Stimulated activated CD8-positive, alpha-beta memory T cell treated with anti-CD3 and anti-CD28 coated beads, Interleukin-12 subunit alpha, Interleukin-12 subunit beta, amount 100 ng/mL, for 1 hour (primary cell): ENCODE measurements at regions not wholly inside any gene's neighbourhood (a gene's known extent, or its start where the extent isn't known, plus 50 kb on each side); places are given as distances from the start of the nearest gene placed in this dataset.
A peak's percentile ranks its signal among the peaks of the same experiment; 100 is the strongest.
"Not testable (repeated sequence)": the region's sequence is repeated elsewhere in the genome, so short reads cannot be mapped to it uniquely, and the experiment has no call there.

ENCODE experiments used
- DNase-seq: peaks from one replicate; pipeline ENCODE4 v3.0.0-alpha.2; 2020; ENCODE audit warnings: low read depth

DNA sequence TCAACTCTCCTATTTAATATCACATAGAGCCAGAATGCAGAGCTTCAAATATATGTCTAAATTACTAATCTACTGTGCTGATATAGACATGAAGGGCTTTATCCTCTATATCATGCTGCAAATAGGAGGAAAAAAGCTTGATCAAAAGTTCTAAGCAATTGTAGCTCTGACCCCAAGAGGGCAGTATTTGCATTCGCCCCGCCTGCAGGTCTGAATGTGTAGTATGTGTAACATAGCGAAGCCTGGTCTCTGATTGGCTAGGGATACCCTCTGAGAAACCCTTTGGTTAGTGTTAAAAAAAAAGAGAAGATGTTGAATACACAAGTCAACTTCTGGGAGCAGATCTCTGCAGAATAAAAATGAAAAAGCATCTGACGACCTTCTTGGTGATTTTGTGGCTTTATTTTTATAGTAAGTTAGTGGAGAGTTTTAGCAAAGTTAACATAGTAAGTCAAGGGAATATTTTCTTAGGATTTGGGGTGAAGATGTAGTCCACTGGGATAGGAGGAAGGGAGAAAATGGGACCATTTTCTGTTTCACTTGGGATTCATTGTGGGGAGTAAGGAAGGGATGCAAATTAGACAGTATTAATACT is 151.6 kb upstream of the OR4E1 start:
- DNase-seq, result no peak

GRCh38 chr14:21822109-21822508 is 148.5 kb upstream of the OR4E1 start:
- no peak for DNase-seq

DNA sequence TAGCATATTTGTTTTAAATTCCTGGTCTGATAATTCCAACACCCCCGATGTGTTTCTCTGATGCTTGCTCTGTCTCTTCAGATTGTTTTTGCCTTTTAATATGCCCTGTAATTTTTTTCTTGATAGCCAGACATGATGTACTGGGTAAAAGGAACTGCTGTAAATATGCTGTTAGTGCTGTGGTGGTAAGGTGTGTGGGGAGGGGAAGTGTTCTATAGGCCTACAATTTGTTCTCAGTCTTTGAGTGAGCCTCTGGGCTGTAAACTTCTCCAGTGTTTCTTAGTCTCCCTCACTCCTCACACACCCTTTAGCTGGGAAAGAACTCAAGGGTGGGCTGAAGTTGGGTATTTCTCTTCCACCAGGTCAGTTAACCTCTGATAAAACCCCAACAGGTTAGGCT is 147.0 kb upstream of the OR4E1 start:
- DNase-seq, result no peak

GRCh38 chr14:21819891-21820290 is 146.3 kb upstream of the OR4E1 start:
- not testable (repeated sequence) for DNase-seq

- DNase-seq, result not testable (repeated sequence)
Measured at GRCh38 chr14:21817010-21817409, 143.4 kb upstream of the OR4E1 start.

DNA sequence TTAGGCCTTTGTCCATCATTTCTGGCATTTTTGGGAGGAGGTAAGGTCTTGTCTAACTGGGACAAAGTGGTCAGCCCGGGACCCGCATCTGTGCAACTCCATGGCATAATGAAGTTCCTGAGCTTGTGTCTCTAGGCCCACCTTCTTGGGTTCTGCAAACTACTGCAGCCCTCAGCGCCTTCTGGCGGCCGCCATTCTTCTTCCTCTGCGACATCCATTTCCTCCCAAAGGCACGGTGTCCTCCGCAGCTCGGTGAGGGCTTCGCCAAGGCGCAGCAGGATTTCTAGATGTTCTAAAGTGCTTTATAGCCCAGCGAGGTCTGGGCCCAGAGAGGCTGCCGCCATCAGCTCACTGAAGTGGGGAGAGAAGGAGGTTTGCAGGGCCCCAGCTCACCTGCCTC is 134.4 kb upstream of the OR4E1 start:
- no peak for DNase-seq

GRCh38 chr14:21804981-21805380 is 131.4 kb upstream of the OR4E1 start:
- no peak for DNase-seq

DNA sequence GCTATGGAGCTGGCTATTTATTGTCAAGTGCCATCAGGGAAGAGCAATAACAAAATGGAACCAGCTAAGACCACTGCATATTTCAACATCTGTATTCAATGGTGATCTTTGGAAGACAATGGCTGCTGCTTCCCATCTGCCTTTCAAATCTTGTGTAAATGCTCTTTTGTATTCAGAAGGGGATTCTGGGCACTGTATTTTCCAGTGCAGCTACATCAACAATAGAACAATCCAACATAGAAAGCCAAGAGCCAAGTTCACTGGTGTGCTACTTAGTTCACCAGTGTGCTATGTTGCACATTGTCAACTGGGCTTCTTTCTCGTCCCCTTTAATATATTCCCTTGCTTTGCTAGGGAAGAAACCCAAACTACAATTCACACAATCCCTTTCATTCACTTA is 128.8 kb upstream of the OR4E1 start:
- DNase-seq, result no peak

DNA sequence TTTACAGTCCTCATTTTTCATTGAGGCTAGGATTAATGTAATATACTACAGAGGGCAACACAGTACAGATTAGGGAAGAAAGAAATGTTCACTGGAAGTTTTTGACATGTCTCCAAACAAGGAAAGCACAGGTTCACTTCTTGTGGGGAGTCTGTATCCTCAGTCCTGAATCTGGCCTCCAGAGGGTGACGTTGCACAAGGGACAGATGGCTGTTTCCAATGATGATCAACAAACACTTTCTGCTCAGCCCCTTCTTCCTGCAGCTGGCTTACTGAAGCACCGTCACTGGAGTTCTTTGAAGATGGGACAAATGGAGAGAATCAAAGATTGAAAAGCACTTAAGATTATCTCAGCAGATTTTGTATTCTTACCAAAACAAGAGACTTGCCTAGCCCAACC is 123.3 kb upstream of the OR4E1 start:
- no peak for DNase-seq

DNA sequence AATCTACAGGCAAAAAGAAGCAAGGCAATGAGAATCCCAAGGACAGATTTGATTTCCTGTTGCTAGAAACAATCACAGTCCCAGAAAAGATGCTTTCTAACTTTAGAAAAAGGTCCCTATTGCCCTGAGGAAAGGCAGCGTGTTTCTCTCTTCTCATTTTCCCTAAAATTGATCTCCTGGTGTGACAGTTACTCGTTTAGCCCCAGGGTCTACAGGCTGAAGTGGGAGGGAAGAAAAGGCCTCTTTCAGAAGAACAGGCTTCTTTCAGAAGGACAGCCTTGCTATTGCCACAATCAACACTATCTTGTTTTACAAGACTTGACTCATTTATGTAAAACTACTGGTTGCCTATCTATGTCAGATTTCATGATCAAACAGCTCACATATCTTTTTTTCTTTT is 121.8 kb upstream of the OR4E1 start:
- DNase-seq, result no peak

DNA sequence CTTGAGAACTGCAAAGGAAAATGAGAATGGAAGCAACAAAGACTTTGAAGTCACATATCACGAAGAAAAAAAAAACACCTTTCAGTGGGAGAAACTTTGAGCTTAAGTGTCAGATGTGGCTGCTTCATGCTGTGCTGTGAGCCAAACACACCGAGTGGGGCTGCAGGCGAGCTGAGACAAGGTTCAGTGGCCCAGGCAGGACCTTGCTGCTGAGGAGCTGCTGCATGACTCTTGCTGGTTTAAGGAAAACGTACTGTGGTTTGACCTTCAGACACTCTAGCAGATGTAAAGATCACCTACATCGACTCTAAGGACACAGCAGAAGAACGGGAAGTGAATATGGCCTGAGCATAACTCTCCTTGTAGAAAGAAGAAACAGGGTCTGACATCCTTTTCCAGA is 118.1 kb upstream of the OR4E1 start:
- no peak for DNase-seq

DNA sequence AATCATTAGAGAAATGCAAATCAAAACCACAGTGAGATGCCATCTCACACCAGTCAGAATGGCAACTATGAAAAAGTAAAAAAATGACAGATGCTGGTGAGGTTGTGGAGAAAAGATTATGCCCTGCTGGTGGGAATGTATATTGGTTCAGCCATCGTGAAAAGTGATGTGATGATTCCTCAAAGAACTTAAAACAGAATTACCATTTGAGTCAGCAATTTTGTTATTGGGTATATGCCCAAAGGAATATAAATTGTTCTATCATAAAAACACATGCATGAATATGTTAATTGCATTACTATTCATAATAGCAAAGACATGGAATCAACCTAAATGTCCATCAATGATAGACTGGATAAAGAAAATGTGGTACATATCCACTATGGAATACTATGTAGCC is 115.1 kb upstream of the OR4E1 start:
- not testable (repeated sequence) for DNase-seq

- not testable (repeated sequence) for DNase-seq
Measured at GRCh38 chr14:21787242-21787641, 113.6 kb upstream of the OR4E1 start.

- DNase-seq, result no peak
Measured at GRCh38 chr14:21781543-21781942, 107.9 kb upstream of the OR4E1 start.

GRCh38 chr14:21780429-21781084 is 106.9 kb upstream of the OR4E1 start:
- DNase-seq, result no peak

GRCh38 chr14:21771671-21772070 is 98.1 kb upstream of the OR4E1 start:
- no peak for DNase-seq

- no peak for DNase-seq
Measured at GRCh38 chr14:21768875-21769257, 95.2 kb upstream of the OR4E1 start.

DNA sequence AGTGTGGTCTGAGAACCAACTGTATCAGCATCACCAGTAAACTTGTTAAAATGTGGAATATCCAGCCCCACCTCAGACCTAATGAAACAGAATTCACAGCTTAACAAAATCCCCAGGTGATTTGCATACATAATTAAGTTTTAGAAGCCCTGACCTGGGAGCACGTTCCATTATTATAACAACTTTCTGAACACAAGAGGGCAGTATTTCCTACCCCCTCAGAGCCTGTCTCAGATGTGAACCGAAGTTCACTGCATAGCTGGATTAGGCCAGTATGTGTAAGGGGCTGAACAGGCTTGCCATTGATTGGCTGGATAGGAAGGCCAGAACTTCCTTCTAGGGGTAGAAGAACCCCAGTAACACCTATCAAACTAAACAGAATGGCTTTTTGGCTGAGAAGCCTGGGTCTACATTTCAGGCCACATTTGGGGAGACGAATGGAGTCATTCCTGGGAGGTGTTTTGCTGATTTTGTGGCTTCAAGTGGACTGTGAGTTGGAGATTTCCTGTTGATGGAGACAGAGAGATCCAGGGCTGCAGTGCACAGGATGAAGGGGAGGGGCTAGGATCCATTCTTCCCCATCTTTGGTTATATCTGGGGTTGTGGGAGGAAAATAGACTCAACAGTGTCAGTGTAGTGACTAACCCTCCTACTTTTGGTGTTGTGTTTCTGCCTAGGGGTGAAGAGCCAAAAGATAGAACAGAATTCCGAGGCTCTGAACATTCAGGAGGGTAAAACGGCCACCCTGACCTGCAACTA is 94.7 kb upstream of the OR4E1 start:
- no peak for DNase-seq

DNA sequence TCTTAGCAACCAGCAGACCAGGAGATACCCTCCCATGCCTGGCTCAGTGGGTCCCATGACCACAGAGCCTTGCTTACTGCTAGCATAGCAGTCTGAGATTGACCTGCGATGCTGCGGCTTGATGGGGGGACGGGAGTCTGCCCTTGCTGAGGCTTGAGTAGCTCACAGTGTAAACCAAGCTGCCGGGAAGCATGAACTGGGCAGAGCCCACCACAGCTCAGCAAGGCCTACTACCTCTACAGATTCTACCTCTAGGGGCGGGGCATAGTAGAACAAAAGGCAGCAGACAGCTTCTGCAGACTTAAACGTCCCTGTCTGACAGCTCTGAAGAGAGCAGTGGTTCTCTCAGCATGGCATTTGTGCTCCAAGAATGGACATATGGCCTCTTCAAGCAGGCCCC is 86.7 kb upstream of the OR4E1 start:
- DNase-seq, result not testable (repeated sequence)

- DNase-seq, result no peak
Measured at GRCh38 chr14:21749306-21749868, 75.8 kb upstream of the OR4E1 start.

DNA sequence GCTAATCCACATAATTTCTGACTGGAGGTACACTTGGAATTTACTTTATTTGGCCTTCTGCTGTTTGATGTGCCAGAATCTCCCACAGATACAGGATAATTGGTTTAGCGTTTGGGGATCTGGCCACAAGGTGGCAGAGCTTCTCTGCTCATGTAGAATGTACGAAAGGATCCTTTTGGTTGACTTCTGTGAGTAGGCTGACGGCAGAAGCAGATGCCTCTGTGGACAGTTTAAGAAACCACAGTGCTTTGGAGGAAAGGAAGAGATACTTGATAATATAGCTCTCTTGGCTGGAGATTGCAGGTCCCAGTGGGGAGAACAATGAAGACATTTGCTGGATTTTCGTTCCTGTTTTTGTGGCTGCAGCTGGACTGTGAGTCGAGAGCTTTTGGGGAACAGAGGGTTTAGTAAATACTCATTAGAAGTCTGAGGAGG is 75.3 kb upstream of the OR4E1 start:
- peak; percentile 19 for DNase-seq

DNA sequence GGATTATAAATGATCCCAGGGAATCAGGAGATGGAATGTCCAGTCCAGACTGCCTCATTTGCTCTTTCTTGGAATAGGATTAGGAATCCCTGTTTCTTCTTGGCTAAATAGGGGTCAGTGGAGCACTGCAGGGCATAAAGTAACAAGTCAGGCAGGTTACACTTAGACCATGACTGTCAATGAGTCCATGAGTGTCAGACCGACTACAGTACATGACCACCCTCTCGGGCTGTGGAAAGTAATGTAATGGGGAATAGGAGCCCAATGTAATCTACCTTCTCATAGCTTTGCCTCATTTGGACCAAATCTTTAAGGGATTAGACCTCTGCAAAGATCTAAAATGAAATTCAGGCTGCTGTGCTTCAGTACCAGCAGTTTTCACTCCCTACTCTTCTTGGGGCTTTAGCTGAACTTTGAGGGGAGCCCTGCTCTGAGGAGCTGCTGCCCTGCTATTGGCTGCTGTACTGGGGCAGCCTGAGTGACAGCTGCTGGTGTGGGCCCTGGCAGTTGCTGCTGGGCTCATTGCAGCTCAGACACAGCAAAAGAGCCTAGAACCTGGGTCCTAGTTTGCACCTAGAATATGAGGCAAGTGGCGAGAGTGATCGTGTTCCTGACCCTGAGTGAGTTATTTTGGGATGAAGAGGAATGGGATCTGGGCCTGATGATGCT is 62.2 kb upstream of the OR4E1 start:
- DNase-seq, result no peak

- no peak for DNase-seq
Measured at GRCh38 chr14:21735200-21735599, 61.6 kb upstream of the OR4E1 start.
